ENCODE measurements at regions not wholly inside any gene's neighbourhood (a gene's known extent, or its start where the extent isn't known, plus 50 kb on each side); places are given as distances from the start of the nearest gene placed in this dataset.

DNA sequence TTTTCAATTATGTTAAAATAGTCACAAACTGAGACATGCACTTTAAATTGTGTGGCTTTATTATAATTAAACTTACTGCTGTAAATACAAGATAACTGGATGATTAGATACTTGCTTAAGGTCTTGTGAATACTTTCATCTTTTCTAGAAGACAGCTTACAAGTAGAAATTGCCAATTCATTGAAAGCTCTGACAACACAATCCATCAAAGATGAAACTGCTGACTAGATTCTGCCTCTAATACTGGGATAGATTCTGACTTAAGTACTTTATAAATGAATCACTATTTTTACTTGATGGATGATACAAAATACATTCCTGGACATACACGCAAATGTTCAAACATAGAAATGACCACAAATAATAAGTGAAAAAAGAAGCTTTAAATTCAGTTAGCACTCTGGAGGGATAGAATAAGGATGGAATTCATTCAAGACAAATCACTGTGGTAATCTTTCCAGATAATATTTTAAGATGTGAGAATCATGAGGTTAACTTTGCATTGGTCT is 876.8 kb downstream of the RPS29 start:
- TF ChIP-seq EZH2 (IDR thresholded peaks at IDR 0.05; ENCODE audit: borderline replicate concordance, insufficient read depth, low read depth, low read length, poor library complexity, severe bottlenecking) (no peak), CTCF (IDR thresholded peaks at IDR 0.05) (no peak)
- DNase-seq = no peak
- H3K4me1 Mint-ChIP-seq = no peaks in the 10 kb centered on the region
- intact Hi-C loops (cut with micrococcal nuclease) = no loop called here
- no peaks in the 10 kb centered on the region for H3K27me3 ChIP-seq (replicated peaks in 1 of 4; ENCODE audit: control extremely low read depth in 1 of 4, control insufficient read depth in 3 of 4, insufficient read depth in 4 of 4, low read length in 3 of 4)
- H3K4me3 ChIP-seq (ENCODE audit: control extremely low read depth in 1 of 5, extremely low read depth in 1 of 5, insufficient read depth in 1 of 5, low read depth in 2 of 5, low read length in 4 of 5) = no peak overlapping the region
- no peaks in the 10 kb centered on the region for H3K9me3 Mint-ChIP-seq (ENCODE audit: insufficient read depth)
- WGBS (ENCODE audit: insufficient coverage) = no CpG with 5 or more reads among the region's 1 CpG
- no peaks in the 10 kb centered on the region for H3K79me2 ChIP-seq (ENCODE audit: control insufficient read depth, insufficient read depth, low read length)
- no peaks in the 10 kb centered on the region for H4K20me1 ChIP-seq (ENCODE audit: control insufficient read depth, insufficient read depth, low read length, poor library complexity, severe bottlenecking)
- H3K9me3 ChIP-seq (ENCODE audit: control extremely low read depth in 1 of 3, control insufficient read depth in 2 of 3, insufficient read depth in 1 of 3, low read length in 2 of 3) = no peaks in the 10 kb centered on the region
- no peak overlapping the region for H3K27ac Mint-ChIP-seq
- H3K4me1 ChIP-seq (ENCODE audit: control insufficient read depth in 2 of 2, insufficient read depth in 2 of 2, low read length in 2 of 2) = no peaks in the 10 kb centered on the region
- ChIA-PET CTCF (no interaction called here), POLR2A (no interaction called here)
- no peaks in the 10 kb centered on the region for H3K36me3 ChIP-seq (replicated peaks in 1 of 2; ENCODE audit: control extremely low read depth in 1 of 2, control insufficient read depth in 1 of 2, extremely low read depth in 1 of 2, insufficient read depth in 2 of 2, low read length in 1 of 2)
- no peak for ATAC-seq (ENCODE audit: low read depth)
- no peak overlapping the region for H2AFZ ChIP-seq (ENCODE audit: insufficient read depth, low read depth, low read length, poor library complexity, severe bottlenecking)
- H3K27ac ChIP-seq (ENCODE audit: low read length in 2 of 2) = no peak overlapping the region
- H3K27me3 Mint-ChIP-seq = no peaks in the 10 kb centered on the region
- H3K4me3 Mint-ChIP-seq = no peak overlapping the region
- no peak overlapping the region for H3K9ac ChIP-seq (ENCODE audit: low read length)
- H3K4me2 ChIP-seq (replicated peaks; ENCODE audit: low read depth, low read length, poor library complexity, severe bottlenecking) = no peak overlapping the region

GRCh38 chr14:48704639-48705038 is 881.5 kb downstream of the RPS29 start:
- Histone ChIP-seq H3K79me2 (ENCODE audit: control insufficient read depth, insufficient read depth, low read length) (no peaks in the 10 kb centered on the region), H3K4me2 (replicated peaks; ENCODE audit: low read depth, low read length, poor library complexity, severe bottlenecking) (no peak overlapping the region), H2AFZ (ENCODE audit: insufficient read depth, low read depth, low read length, poor library complexity, severe bottlenecking) (no peak overlapping the region), H3K36me3 (replicated peaks in 1 of 2; ENCODE audit: control extremely low read depth in 1 of 2, control insufficient read depth in 1 of 2, extremely low read depth in 1 of 2, insufficient read depth in 2 of 2, low read length in 1 of 2) (no peaks in the 10 kb centered on the region), H3K4me3 (ENCODE audit: control extremely low read depth in 1 of 5, extremely low read depth in 1 of 5, insufficient read depth in 1 of 5, low read depth in 2 of 5, low read length in 4 of 5) (no peak overlapping the region), H3K27ac (ENCODE audit: low read length in 2 of 2) (no peak overlapping the region), H3K4me1 (ENCODE audit: control insufficient read depth in 2 of 2, insufficient read depth in 2 of 2, low read length in 2 of 2) (no peaks in the 10 kb centered on the region), H3K27me3 (replicated peaks in 1 of 4; ENCODE audit: control extremely low read depth in 1 of 4, control insufficient read depth in 3 of 4, insufficient read depth in 4 of 4, low read length in 3 of 4) (no peaks in the 10 kb centered on the region), H3K9ac (ENCODE audit: low read length) (no peak overlapping the region), H3K9me3 (ENCODE audit: control extremely low read depth in 1 of 3, control insufficient read depth in 2 of 3, insufficient read depth in 1 of 3, low read length in 2 of 3) (no peaks in the 10 kb centered on the region), H4K20me1 (ENCODE audit: control insufficient read depth, insufficient read depth, low read length, poor library complexity, severe bottlenecking) (no peaks in the 10 kb centered on the region)
- Mint-ChIP-seq H3K4me3 (no peak overlapping the region), H3K4me1 (peaks cover 3% of the 10 kb centered on the region), H3K27ac (no peak overlapping the region), H3K27me3 (no peaks in the 10 kb centered on the region), H3K9me3 (ENCODE audit: insufficient read depth) (no peaks in the 10 kb centered on the region)
- intact Hi-C loops (cut with micrococcal nuclease) = no loop called here
- TF ChIP-seq CTCF (IDR thresholded peaks at IDR 0.05) = no peak
- no peak for TF ChIP-seq EZH2 (IDR thresholded peaks at IDR 0.05; ENCODE audit: borderline replicate concordance, insufficient read depth, low read depth, low read length, poor library complexity, severe bottlenecking)
- no peak for DNase-seq
- CTCF ChIA-PET = no interaction called here
- POLR2A ChIA-PET = no interaction called here
- no peak for ATAC-seq (ENCODE audit: low read depth)
